ENCODE measurements at regions not wholly inside any gene's neighbourhood (a gene's known extent, or its start where the extent isn't known, plus 50 kb on each side); places are given as distances from the start of the nearest gene placed in this dataset.

GRCh38 chr2:146323564-146323963, 1521.3 kb upstream of the ACVR2A start:
- TF ChIP-seq ZNF114 (CRISPR knock-in tag; IDR thresholded peaks at IDR 0.05) = no peak
- TF ChIP-seq EZH2phosphoT487 (IDR thresholded peaks at IDR 0.05; ENCODE audit: unreplicated experiment) = no peak
- TF ChIP-seq STAT1 (IDR thresholded peaks at IDR 0.05; ENCODE audit: unreplicated experiment) = no peak
- no peak for TF ChIP-seq JUNB (IDR thresholded peaks at IDR 0.05; ENCODE audit: unreplicated experiment)
- no peak for TF ChIP-seq POLR2AphosphoS5 (IDR thresholded peaks at IDR 0.05; ENCODE audit: low read depth)
- TF ChIP-seq EZH2 (IDR thresholded peaks at IDR 0.05; ENCODE audit: low read depth, unreplicated experiment) = no peak
- no peak for TF ChIP-seq CTCF (conservative IDR thresholded peaks at IDR 0.05; ENCODE audit: low read depth in 2 of 2)
- TF ChIP-seq REST (IDR thresholded peaks at IDR 0.05; ENCODE audit: unreplicated experiment) = no peak
- TF ChIP-seq ZNF331 (CRISPR knock-in tag; IDR thresholded peaks at IDR 0.05; ENCODE audit: low read depth) = no peak
- no peak for TF ChIP-seq ETS1 (IDR thresholded peaks at IDR 0.05)
- no peak for TF ChIP-seq NANOG (IDR thresholded peaks at IDR 0.05; ENCODE audit: borderline replicate concordance)
- TF ChIP-seq CREB1 (CRISPR knock-in tag; IDR thresholded peaks at IDR 0.05; ENCODE audit: low read depth) = no peak
- no peak for TF ChIP-seq ZNF462 (CRISPR knock-in tag; IDR thresholded peaks at IDR 0.05)
- H3K27ac ChIP-seq (ENCODE audit: low read depth) = no peak overlapping the region
- no peak overlapping the region for H3K27ac Mint-ChIP-seq
- H3K9me3 Mint-ChIP-seq = no peaks in the 10 kb centered on the region
- 0 out of 2 replicates have a peak, but pooled peaks cover 4% of the 10 kb centered on the region for H3K9me2 ChIP-seq (ENCODE audit: insufficient read depth)
- no peak for DNase-seq (ENCODE audit: low spot score)
- no peak overlapping the region for H3K4me3 Mint-ChIP-seq
- H3K36me3 Mint-ChIP-seq (ENCODE audit: low read depth) = no peaks in the 10 kb centered on the region
- no peak overlapping the region for H3K4me3 ChIP-seq
- H4K20me1 ChIP-seq (replicated peaks; ENCODE audit: insufficient read depth) = no peaks in the 10 kb centered on the region
- no peaks in the 10 kb centered on the region for H3K79me2 ChIP-seq (replicated peaks; ENCODE audit: insufficient read depth)
- H3K36me3 ChIP-seq (ENCODE audit: insufficient read depth) = no peaks in the 10 kb centered on the region
- peaks cover 5% of the 10 kb centered on the region for H3K4me1 Mint-ChIP-seq
- H3K27me3 ChIP-seq (ENCODE audit: insufficient read depth) = no peaks in the 10 kb centered on the region
- H3F3A ChIP-seq (replicated peaks; ENCODE audit: low read depth) = no peaks in the 10 kb centered on the region
- peaks cover 3% of the 10 kb centered on the region for H3K27me3 Mint-ChIP-seq (ENCODE audit: insufficient read depth, low read depth, poor library complexity)
- no peak overlapping the region for H3K4me2 ChIP-seq
- no peak overlapping the region for H2AFZ ChIP-seq
- no peaks in the 10 kb centered on the region for H3K4me1 ChIP-seq (ENCODE audit: insufficient read depth)
- ATAC-seq = no peak

Measured in GM23338 (cell line).